Endothelial cell of umbilical vein (primary cell): ENCODE measurements at regions not wholly inside any gene's neighbourhood (a gene's known extent, or its start where the extent isn't known, plus 50 kb on each side); places are given as distances from the start of the nearest gene placed in this dataset.

Source experiments
- BruUV-seq: library from RNA; stranded (reverse); fragments of 400-500 nt; replicated peaks from 2 replicates; lab custom pipeline; 2021; lab: Mats Ljungman, UMichigan
- CTCF ChIA-PET: fragments of 300-600, 350-600 bp; sonication (Branson Sonifier 250); formaldehyde crosslinking; loops from one replicate; lab custom pipeline; 2021; ENCODE audit warnings: antibody characterized with exemption, inconsistent platforms; lab: Charles Lee
- POLR2A ChIA-PET: fragments of 300-600, 350-600 bp; sonication (Branson Sonifier 250); formaldehyde crosslinking; loops from one replicate; lab custom pipeline; 2021; ENCODE audit warnings: antibody characterized with exemption, inconsistent platforms; lab: Charles Lee
- DNase-seq: peaks from one replicate; pipeline ENCODE4 v3.0.0-alpha.2; 2011; ENCODE audit warnings: low read depth, low spot score
- FAIRE-seq: peaks from 2 replicates; lab custom pipeline; 2011; peaks lifted over from hg19 to GRCh38; lab: Jason Lieb, UNC
- H2AFZ ChIP-seq: 2 replicates; pipeline ENCODE4 v1.6.0; 2012; ENCODE audit warnings: low read depth, low read length, control low read depth, inconsistent platforms
- H3K27ac ChIP-seq: 2 replicates; pipeline ENCODE4 v1.5.1; 2011; ENCODE audit warnings: low read depth, mild to moderate bottlenecking, control low read depth, low read length, moderate library complexity; ENCODE audit not compliant: insufficient read depth
- H3K27me3 ChIP-seq, 2 experiments: 2 replicates each; pipeline versions ENCODE4 v1.6.0 to v1.6.1; 2011; ENCODE audit warnings: low read length in 2 of 2, mixed read lengths in 1 of 2; ENCODE audit not compliant: control insufficient read depth in 2 of 2, insufficient read depth in 2 of 2
- H3K36me3 ChIP-seq, 2 experiments: 2 replicates in 1 of 2; 3 replicates in 1 of 2; pipeline ENCODE4 v1.5.1; 2011; ENCODE audit warnings: low read length in 2 of 2, mild to moderate bottlenecking in 1 of 2, moderate library complexity in 1 of 2; ENCODE audit not compliant: control insufficient read depth in 2 of 2, insufficient read depth in 2 of 2; ENCODE audit errors: extremely low read depth in 1 of 2
- H3K4me1 ChIP-seq: 3 replicates; pipeline ENCODE4 v1.5.1; 2011; ENCODE audit warnings: mild to moderate bottlenecking, low read length; ENCODE audit not compliant: control insufficient read depth, insufficient read depth; ENCODE audit errors: extremely low read depth
- H3K4me2 ChIP-seq: 2 replicates; pipeline ENCODE4 v1.6.1; 2011; ENCODE audit warnings: low read length, control low read depth, mixed read lengths; ENCODE audit not compliant: insufficient read depth
- H3K4me3 ChIP-seq, 3 experiments: fragments of 200-600 bp in 1 of 3; sonication (generic), shearing (Covaris generic) in 1 of 3; replicated peaks in 1 of 3; 2 replicates each; pipeline ENCODE4 v1.5.1; 2011 to 2016; ENCODE audit warnings: control low read depth in 3 of 3, low read length in 3 of 3, mild to moderate bottlenecking in 2 of 3, inconsistent platforms in 1 of 3, low read depth in 1 of 3, moderate library complexity in 1 of 3; ENCODE audit not compliant: insufficient read depth in 1 of 3
- H3K79me2 ChIP-seq: 2 replicates; pipeline ENCODE4 v1.6.0; 2012; ENCODE audit warnings: low read length, inconsistent platforms; ENCODE audit not compliant: control insufficient read depth, insufficient read depth
- H3K9ac ChIP-seq: replicated peaks from 2 replicates; pipeline ENCODE3; 2011; ENCODE audit warnings: low read length, control low read depth; ENCODE audit not compliant: insufficient read depth; ENCODE audit errors: extremely low read depth
- H3K9me1 ChIP-seq: replicated peaks from 3 replicates; pipeline ENCODE4 v1.6.0; 2011; ENCODE audit warnings: mild to moderate bottlenecking, low read length; ENCODE audit not compliant: control insufficient read depth, insufficient read depth; ENCODE audit errors: extremely low read depth
- H3K9me3 ChIP-seq: replicated peaks from 2 replicates; pipeline ENCODE4 v1.5.1; 2012; ENCODE audit warnings: low read length, inconsistent platforms; ENCODE audit not compliant: control insufficient read depth, insufficient read depth
- H4K20me1 ChIP-seq: replicated peaks from 2 replicates; pipeline ENCODE3; 2011; ENCODE audit warnings: mild to moderate bottlenecking, low read length; ENCODE audit not compliant: control insufficient read depth, insufficient read depth; ENCODE audit errors: extremely low read depth
- CTCF ChIP-seq, 2 donors: IDR thresholded peaks; 1 replicate in 1 of 2; 2 replicates in 1 of 2; pipeline ENCODE4 v1.5.1; 2011; ENCODE audit warnings: low read length in 2 of 2, mild to moderate bottlenecking in 2 of 2, moderate library complexity in 2 of 2, control low read depth in 1 of 2, inconsistent platforms in 1 of 2, low read depth in 1 of 2; ENCODE audit not compliant: insufficient read depth in 1 of 2; ENCODE audit errors: extremely low read depth in 1 of 2
- EZH2 ChIP-seq: IDR thresholded peaks from 2 replicates; pipeline ENCODE4 v1.6.1; 2012; ENCODE audit warnings: borderline replicate concordance, low read depth, mild to moderate bottlenecking, moderate library complexity, low read length, inconsistent platforms; ENCODE audit not compliant: severe bottlenecking
- FOS ChIP-seq: IDR thresholded peaks from 2 replicates; pipeline ENCODE4 v1.6.1; 2011; ENCODE audit warnings: mild to moderate bottlenecking, low read length, moderate library complexity, borderline replicate concordance; ENCODE audit not compliant: insufficient read depth
- JUN ChIP-seq: IDR thresholded peaks from 2 replicates; pipeline ENCODE4 v1.6.1; 2011; ENCODE audit warnings: borderline replicate concordance, low read depth; ENCODE audit not compliant: insufficient read length, insufficient read depth
- MAX ChIP-seq: IDR thresholded peaks from 2 replicates; pipeline ENCODE4 v1.6.1; 2011; ENCODE audit not compliant: insufficient read depth, insufficient read length
- MYC ChIP-seq: IDR thresholded peaks from one replicate; pipeline ENCODE4 v1.6.1; 2011; ENCODE audit warnings: mild to moderate bottlenecking, low read depth, low read length
- POLR2AphosphoS5 ChIP-seq: IDR thresholded peaks from 2 replicates; pipeline ENCODE4 v1.6.1; 2012; ENCODE audit warnings: low read depth, mild to moderate bottlenecking, control low read depth, low read length, moderate library complexity; ENCODE audit not compliant: insufficient read depth
- dilution Hi-C: fragments of 300-500 bp; cut with MboI; formaldehyde crosslinking; loops from one replicate; pipeline ENCODE4 v1.15.0; 2019; ENCODE audit warnings: low sequenced_read_pairs; ENCODE audit not compliant: extremely low pct_ligation_motif_present
- intact Hi-C: fragments of 100-400 bp; cut with micrococcal nuclease; formaldehyde crosslinking; loops from one replicate; pipeline ENCODE4 v1.10.0; 2022

GRCh38 chr1:56333461-56333860 is 245.9 kb downstream of the PLPP3 start:
- no peak for FAIRE-seq
- CTCF ChIA-PET: interaction anchor here (0.7 to 1.2 kb wide), 2 partner anchors 15 to 28 kb away, joined by 3 read pairs; no protein-coding TSS in a partner anchor
- dilution Hi-C loops: no loop called here

More at GRCh38 chr1:56333461-56333860, 245.9 kb downstream of the PLPP3 start:
- POLR2A ChIA-PET: no interaction called here
- no peaks in the 10 kb centered on the region for H4K20me1 ChIP-seq
- no peaks in the 10 kb centered on the region for H3K9me1 ChIP-seq
- no peak for DNase-seq
- no peak overlapping the region for H3K4me2 ChIP-seq
- no peak overlapping the region for H3K4me3 ChIP-seq
- no peak overlapping the region for H3K27ac ChIP-seq
- H3K79me2 ChIP-seq: no peaks in the 10 kb centered on the region
- H3K9ac ChIP-seq: no peak overlapping the region
- TF ChIP-seq JUN: no peak
- no peak for TF ChIP-seq FOS
- no peak for TF ChIP-seq EZH2
- no peak for TF ChIP-seq CTCF (IDR thresholded peaks at IDR 0.05; ENCODE audit: extremely low read depth in 1 of 2, insufficient read depth in 1 of 2, low read depth in 1 of 2, low read length in 2 of 2)
- no peak for TF ChIP-seq MAX
- TF ChIP-seq POLR2AphosphoS5: no peak
- no peak for TF ChIP-seq MYC
- intact Hi-C loops: no loop called here
- no peak overlapping the region for H2AFZ ChIP-seq
- H3K27me3 ChIP-seq: no peaks in the 10 kb centered on the region
- no peaks in the 10 kb centered on the region for H3K9me3 ChIP-seq
- H3K4me1 ChIP-seq: no peaks in the 10 kb centered on the region
- no TSS peak for BruUV-seq
- no peaks in the 10 kb centered on the region for H3K36me3 ChIP-seq
